LNCAP (cell line): ENCODE measurements at regions not wholly inside any gene's neighbourhood (a gene's known extent, or its start where the extent isn't known, plus 50 kb on each side); places are given as distances from the start of the nearest gene placed in this dataset.

Experiments
- CTCF ChIP-seq: fragments of 450-650 bp; IDR thresholded peaks from 2 replicates; pipeline ENCODE4 v1.5.1; 2017; ENCODE audit warnings: mild to moderate bottlenecking

GRCh38 chr10:9227679-9228365 lies 1173.3 kb downstream of the GATA3 start:
- no peak for TF ChIP-seq CTCF

GRCh38 chr10:9228771-9229170 lies 1174.3 kb downstream of the GATA3 start:
- TF ChIP-seq CTCF, result no peak

GRCh38 chr10:9229702-9230244 lies 1175.3 kb downstream of the GATA3 start:
- no peak for TF ChIP-seq CTCF

- TF ChIP-seq CTCF, result no peak
Measured at GRCh38 chr10:9230625-9231024, 1176.1 kb downstream of the GATA3 start.

- TF ChIP-seq CTCF, result no peak
Measured at GRCh38 chr10:9234191-9234590, 1179.7 kb downstream of the GATA3 start.

GRCh38 chr10:9238041-9238440 lies 1183.6 kb downstream of the GATA3 start:
- TF ChIP-seq CTCF, result no peak

GRCh38 chr10:9239298-9239697 lies 1184.8 kb downstream of the GATA3 start:
- no peak for TF ChIP-seq CTCF
